Femur (tissue), 1 donor: ENCODE measurements at regions not wholly inside any gene's neighbourhood (a gene's known extent, or its start where the extent isn't known, plus 50 kb on each side); places are given as distances from the start of the nearest gene placed in this dataset.

Source experiments
- DNase-seq: peaks from one replicate; pipeline ENCODE4 v3.0.0-alpha.2; 2017

GRCh38 chr2:100662866-100663265 lies 100.1 kb downstream of the PDCL3 start:
- no peak for DNase-seq

GRCh38 chr2:100664021-100664755 lies 101.4 kb downstream of the PDCL3 start:
- DNase-seq = no peak

- DNase-seq = no peak
Observed at GRCh38 chr2:100664756-100665101, 101.9 kb downstream of the PDCL3 start.

GRCh38 chr2:100666996-100667395 lies 104.2 kb downstream of the PDCL3 start:
- DNase-seq = no peak

- DNase-seq = no peak
Observed at GRCh38 chr2:100667801-100668200, 105.0 kb downstream of the PDCL3 start.

GRCh38 chr2:100670232-100670631 lies 107.4 kb downstream of the PDCL3 start:
- no peak for DNase-seq

GRCh38 chr2:100673115-100673514 lies 110.3 kb downstream of the PDCL3 start:
- no peak for DNase-seq

- DNase-seq = peak; percentile 58
Observed at GRCh38 chr2:100673691-100674485, 111.1 kb downstream of the PDCL3 start.

- no peak for DNase-seq
Observed at GRCh38 chr2:100674666-100675065, 111.9 kb downstream of the PDCL3 start.

GRCh38 chr2:100675373-100675772 lies 112.6 kb downstream of the PDCL3 start:
- DNase-seq = no peak

- DNase-seq = no peak
Observed at GRCh38 chr2:100675855-100676254, 113.1 kb downstream of the PDCL3 start.

GRCh38 chr2:100676346-100676745 lies 113.6 kb downstream of the PDCL3 start:
- DNase-seq = no peak

GRCh38 chr2:100677611-100678185 lies 114.9 kb downstream of the PDCL3 start:
- DNase-seq = no peak

GRCh38 chr2:100679211-100679610 lies 116.4 kb downstream of the PDCL3 start:
- no peak for DNase-seq

- no peak for DNase-seq
Observed at GRCh38 chr2:100682536-100682935, 119.7 kb downstream of the PDCL3 start.

- DNase-seq = no peak
Observed at GRCh38 chr2:100683231-100683630, 120.4 kb downstream of the PDCL3 start.

- no peak for DNase-seq
Observed at GRCh38 chr2:100691846-100692245, 128.1 kb upstream of the NPAS2 start.

- no peak for DNase-seq
Observed at GRCh38 chr2:100692381-100692780, 127.6 kb upstream of the NPAS2 start.

GRCh38 chr2:100692906-100693305 lies 127.0 kb upstream of the NPAS2 start:
- no peak for DNase-seq

GRCh38 chr2:100699131-100699530 lies 120.8 kb upstream of the NPAS2 start:
- no peak for DNase-seq

GRCh38 chr2:100702438-100703109 lies 117.4 kb upstream of the NPAS2 start:
- no peak for DNase-seq

- DNase-seq = no peak
Observed at GRCh38 chr2:100703213-100703612, 116.7 kb upstream of the NPAS2 start.

GRCh38 chr2:100703739-100704138 lies 116.2 kb upstream of the NPAS2 start:
- DNase-seq = no peak

- no peak for DNase-seq
Observed at GRCh38 chr2:100704156-100704555, 115.8 kb upstream of the NPAS2 start.
